ENCODE measurements at regions not wholly inside any gene's neighbourhood (a gene's known extent, or its start where the extent isn't known, plus 50 kb on each side); places are given as distances from the start of the nearest gene placed in this dataset.

- H3K4me3 ChIP-seq (ENCODE audit: low read depth, low read length): no peak overlapping the region
- TF ChIP-seq, protein P1, sequence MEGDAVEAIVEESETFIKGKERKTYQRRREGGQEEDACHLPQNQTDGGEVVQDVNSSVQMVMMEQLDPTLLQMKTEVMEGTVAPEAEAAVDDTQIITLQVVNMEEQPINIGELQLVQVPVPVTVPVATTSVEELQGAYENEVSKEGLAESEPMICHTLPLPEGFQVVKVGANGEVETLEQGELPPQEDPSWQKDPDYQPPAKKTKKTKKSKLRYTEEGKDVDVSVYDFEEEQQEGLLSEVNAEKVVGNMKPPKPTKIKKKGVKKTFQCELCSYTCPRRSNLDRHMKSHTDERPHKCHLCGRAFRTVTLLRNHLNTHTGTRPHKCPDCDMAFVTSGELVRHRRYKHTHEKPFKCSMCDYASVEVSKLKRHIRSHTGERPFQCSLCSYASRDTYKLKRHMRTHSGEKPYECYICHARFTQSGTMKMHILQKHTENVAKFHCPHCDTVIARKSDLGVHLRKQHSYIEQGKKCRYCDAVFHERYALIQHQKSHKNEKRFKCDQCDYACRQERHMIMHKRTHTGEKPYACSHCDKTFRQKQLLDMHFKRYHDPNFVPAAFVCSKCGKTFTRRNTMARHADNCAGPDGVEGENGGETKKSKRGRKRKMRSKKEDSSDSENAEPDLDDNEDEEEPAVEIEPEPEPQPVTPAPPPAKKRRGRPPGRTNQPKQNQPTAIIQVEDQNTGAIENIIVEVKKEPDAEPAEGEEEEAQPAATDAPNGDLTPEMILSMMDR (IDR thresholded peaks at IDR 0.05; ENCODE audit: borderline replicate concordance, insufficient read depth, low read depth, low read length): no peak
These were observed 324.1 kb upstream of the TNC start for GRCh38 chr9:115442054-115442453.

DNA sequence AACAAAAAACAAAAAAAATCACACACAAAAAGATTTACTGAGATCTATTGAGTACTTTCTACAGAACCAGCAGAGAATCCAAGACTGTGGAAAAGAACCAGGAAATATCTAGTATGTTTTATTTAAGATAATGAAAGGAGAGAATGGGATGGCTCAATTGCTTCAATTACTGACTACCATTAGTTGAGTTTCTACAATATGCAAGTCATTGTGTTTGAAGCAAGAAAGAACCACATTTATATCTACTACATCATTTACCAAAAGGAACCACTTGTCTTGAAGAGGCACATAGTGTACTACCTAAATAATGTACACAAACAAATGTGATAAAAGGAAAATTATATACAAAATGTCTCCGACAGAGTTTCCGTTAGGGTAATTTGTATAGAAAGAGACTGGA lies 325.9 kb upstream of the TNC start:
- no peak overlapping the region for H3K4me3 ChIP-seq (ENCODE audit: low read depth, low read length)
- TF ChIP-seq, protein P1 (IDR thresholded peaks at IDR 0.05; ENCODE audit: borderline replicate concordance, insufficient read depth, low read depth, low read length): no peak

DNA sequence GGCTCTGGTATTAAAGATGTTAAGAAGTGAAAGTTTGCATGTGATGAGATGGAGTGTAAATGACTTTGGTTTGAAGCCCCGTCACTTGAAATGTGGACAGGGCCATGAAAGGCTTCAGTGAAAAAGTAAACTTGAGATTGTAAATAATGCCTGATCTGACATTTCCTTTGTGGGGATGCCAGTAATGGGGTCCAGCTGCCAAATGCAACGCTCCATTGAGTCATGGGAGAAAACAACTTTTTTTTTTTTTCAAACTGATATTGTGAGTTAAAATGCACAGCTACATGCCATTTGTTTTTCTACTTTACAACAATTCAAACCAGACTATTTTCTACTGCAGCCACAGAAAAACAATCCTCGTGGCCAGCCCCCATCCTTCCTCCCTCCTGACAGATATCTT lies 327.0 kb upstream of the TNC start:
- H3K4me3 ChIP-seq (ENCODE audit: low read depth, low read length): no peak overlapping the region
- TF ChIP-seq, protein P1 (IDR thresholded peaks at IDR 0.05; ENCODE audit: borderline replicate concordance, insufficient read depth, low read depth, low read length): no peak

GRCh38 chr9:115445655-115446054 lies 327.7 kb upstream of the TNC start:
- H3K4me3 ChIP-seq (ENCODE audit: low read depth, low read length): no peak overlapping the region
- TF ChIP-seq, protein P1 (IDR thresholded peaks at IDR 0.05; ENCODE audit: borderline replicate concordance, insufficient read depth, low read depth, low read length): no peak

- TF ChIP-seq, protein P1 (IDR thresholded peaks at IDR 0.05; ENCODE audit: borderline replicate concordance, insufficient read depth, low read depth, low read length): no peak
- no peak overlapping the region for H3K4me3 ChIP-seq (ENCODE audit: low read depth, low read length)
These were observed 338.6 kb upstream of the TNC start for GRCh38 chr9:115456515-115456914.

DNA sequence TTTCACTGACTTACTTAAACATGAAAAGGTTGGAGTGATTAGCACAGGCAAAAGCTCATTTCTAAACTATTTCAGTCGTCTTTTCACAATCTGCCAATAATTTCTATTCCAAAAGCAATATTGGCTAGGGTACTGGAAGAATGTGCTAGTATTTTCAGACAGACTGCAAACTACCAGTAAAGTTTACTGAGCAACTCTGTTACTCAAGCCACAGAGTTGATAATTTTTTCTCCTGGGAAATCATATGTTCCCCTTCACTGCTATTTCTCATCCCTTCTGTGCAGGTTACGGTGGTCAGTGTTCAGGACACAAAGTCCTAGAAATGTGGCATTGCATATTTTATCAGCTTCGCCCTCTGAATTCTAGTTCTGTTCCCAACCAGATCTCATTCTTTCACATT lies 343.3 kb upstream of the TNC start:
- TF ChIP-seq, protein P1 (IDR thresholded peaks at IDR 0.05; ENCODE audit: borderline replicate concordance, insufficient read depth, low read depth, low read length): no peak
- H3K4me3 ChIP-seq (ENCODE audit: low read depth, low read length): no peak overlapping the region

GRCh38 chr9:115462623-115463022 lies 344.7 kb upstream of the TNC start:
- TF ChIP-seq, protein P1 (IDR thresholded peaks at IDR 0.05; ENCODE audit: borderline replicate concordance, insufficient read depth, low read depth, low read length): no peak
- no peak overlapping the region for H3K4me3 ChIP-seq (ENCODE audit: low read depth, low read length)
